Activated CD8-positive, alpha-beta memory T cell treated with anti-CD3 and anti-CD28 coated beads for 36 hours (primary cell): ENCODE measurements at regions not wholly inside any gene's neighbourhood (a gene's known extent, or its start where the extent isn't known, plus 50 kb on each side); places are given as distances from the start of the nearest gene placed in this dataset.

Experiments
- CTCF ChIA-PET: fragments of 350-600 bp; sonication (Branson Sonifier 250); formaldehyde crosslinking; loops from one replicate; lab custom pipeline; 2021; ENCODE audit warnings: antibody characterized with exemption; lab: Charles Lee
- POLR2A ChIA-PET: fragments of 350-600 bp; sonication (Branson Sonifier 250); formaldehyde crosslinking; loops from one replicate; lab custom pipeline; 2021; ENCODE audit warnings: antibody characterized with exemption; lab: Charles Lee

- CTCF ChIA-PET: no interaction called here
- POLR2A ChIA-PET: no interaction called here
These were observed 1224.0 kb upstream of the ADGRB3 start for GRCh38 chr6:67411036-67411435.

- ChIA-PET CTCF (no interaction called here), POLR2A (no interaction called here)
These were observed 1240.8 kb upstream of the ADGRB3 start for GRCh38 chr6:67394254-67394653.

GRCh38 chr6:67393356-67393755 lies 1241.7 kb upstream of the ADGRB3 start:
- CTCF ChIA-PET: no interaction called here

GRCh38 chr6:67391955-67392354 lies 1243.1 kb upstream of the ADGRB3 start:
- CTCF ChIA-PET: no interaction called here
- POLR2A ChIA-PET: no interaction called here

More at GRCh38 chr6:67393356-67393755, 1241.7 kb upstream of the ADGRB3 start:
- POLR2A ChIA-PET: no interaction called here

- ChIA-PET POLR2A (no interaction called here), CTCF (no interaction called here)
These were observed 1265.4 kb upstream of the ADGRB3 start for GRCh38 chr6:67369679-67370078.

- POLR2A ChIA-PET: no interaction called here
- CTCF ChIA-PET: no interaction called here
These were observed 1272.1 kb upstream of the ADGRB3 start for GRCh38 chr6:67362976-67363375.

GRCh38 chr6:67361264-67361663 lies 1273.8 kb upstream of the ADGRB3 start:
- POLR2A ChIA-PET: no interaction called here
- CTCF ChIA-PET: no interaction called here

- CTCF ChIA-PET: no interaction called here
- POLR2A ChIA-PET: no interaction called here
These were observed 1276.8 kb upstream of the ADGRB3 start for GRCh38 chr6:67358241-67358640.

- CTCF ChIA-PET: no interaction called here
- POLR2A ChIA-PET: no interaction called here
These were observed 1281.2 kb upstream of the ADGRB3 start for GRCh38 chr6:67353861-67354260.

- POLR2A ChIA-PET: no interaction called here
- CTCF ChIA-PET: no interaction called here
These were observed 1282.4 kb upstream of the ADGRB3 start for GRCh38 chr6:67352717-67353116.

GRCh38 chr6:67350729-67351128 lies 1284.4 kb upstream of the ADGRB3 start:
- ChIA-PET POLR2A (no interaction called here), CTCF (no interaction called here)

GRCh38 chr6:67345946-67346345 lies 1289.1 kb upstream of the ADGRB3 start:
- POLR2A ChIA-PET: no interaction called here
- CTCF ChIA-PET: no interaction called here

GRCh38 chr6:67336014-67336413 lies 1299.1 kb upstream of the ADGRB3 start:
- POLR2A ChIA-PET: no interaction called here
- CTCF ChIA-PET: no interaction called here

GRCh38 chr6:67331304-67331703 lies 1303.8 kb upstream of the ADGRB3 start:
- CTCF ChIA-PET: no interaction called here

GRCh38 chr6:67328269-67328668 lies 1306.8 kb upstream of the ADGRB3 start:
- ChIA-PET POLR2A (no interaction called here), CTCF (no interaction called here)

More at GRCh38 chr6:67331304-67331703, 1303.8 kb upstream of the ADGRB3 start:
- POLR2A ChIA-PET: no interaction called here

- CTCF ChIA-PET: no interaction called here
- POLR2A ChIA-PET: no interaction called here
These were observed 1334.5 kb upstream of the ADGRB3 start for GRCh38 chr6:67300430-67301040.

- ChIA-PET POLR2A (no interaction called here), CTCF (no interaction called here)
These were observed 1342.9 kb upstream of the ADGRB3 start for GRCh38 chr6:67292169-67292568.

- ChIA-PET CTCF (no interaction called here), POLR2A (no interaction called here)
These were observed 1347.5 kb upstream of the ADGRB3 start for GRCh38 chr6:67287566-67287965.

GRCh38 chr6:67285770-67286495 lies 1349.1 kb upstream of the ADGRB3 start:
- CTCF ChIA-PET: no interaction called here
- POLR2A ChIA-PET: no interaction called here

GRCh38 chr6:67277312-67277711 lies 1357.8 kb upstream of the ADGRB3 start:
- ChIA-PET CTCF (no interaction called here), POLR2A (no interaction called here)
